HL-60 (cell line): ENCODE measurements at regions not wholly inside any gene's neighbourhood (a gene's known extent, or its start where the extent isn't known, plus 50 kb on each side); places are given as distances from the start of the nearest gene placed in this dataset.

Source experiments
- TF ChIP-seq, protein P1 (sequence below): IDR thresholded peaks from one replicate; pipeline ENCODE4 v1.5.1; 2011; ENCODE audit warnings: low read length, control low read depth, inconsistent platforms; ENCODE audit not compliant: insufficient read depth
- TF ChIP-seq, protein P2 (sequence below): IDR thresholded peaks from 2 replicates; pipeline ENCODE4 v1.6.1; 2012; ENCODE audit warnings: low read depth; ENCODE audit not compliant: insufficient replicate concordance

DNA sequence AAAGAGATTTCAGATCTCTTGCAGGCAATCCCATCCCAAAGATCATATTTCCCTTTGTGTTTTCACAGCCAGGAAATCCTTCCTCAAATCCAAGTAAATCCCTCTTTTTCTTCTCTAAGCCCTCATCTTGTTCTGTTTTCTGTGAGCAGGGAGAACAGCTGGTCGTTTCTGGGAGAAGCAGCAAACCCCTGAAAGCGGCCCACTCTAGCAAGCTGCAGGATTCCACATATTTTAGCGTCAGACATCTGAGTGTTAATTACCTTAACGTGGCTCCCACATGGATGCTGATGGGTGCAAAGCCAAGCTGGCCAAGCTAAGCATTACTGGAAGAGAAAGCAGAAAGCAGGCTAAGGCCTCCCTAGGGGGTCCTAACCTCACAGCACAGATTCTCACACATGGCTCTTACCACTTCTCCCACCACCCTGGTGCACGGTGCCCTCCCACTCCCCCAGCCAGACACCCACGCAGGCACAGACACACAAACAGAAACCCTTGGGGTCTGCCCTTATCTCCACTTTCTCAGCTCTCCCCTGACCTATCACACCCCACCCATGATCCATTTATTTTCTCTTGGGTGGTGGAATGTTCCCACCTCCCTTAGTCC is 551.0 kb upstream of the AUTS2 start:
- TF ChIP-seq, protein P1, sequence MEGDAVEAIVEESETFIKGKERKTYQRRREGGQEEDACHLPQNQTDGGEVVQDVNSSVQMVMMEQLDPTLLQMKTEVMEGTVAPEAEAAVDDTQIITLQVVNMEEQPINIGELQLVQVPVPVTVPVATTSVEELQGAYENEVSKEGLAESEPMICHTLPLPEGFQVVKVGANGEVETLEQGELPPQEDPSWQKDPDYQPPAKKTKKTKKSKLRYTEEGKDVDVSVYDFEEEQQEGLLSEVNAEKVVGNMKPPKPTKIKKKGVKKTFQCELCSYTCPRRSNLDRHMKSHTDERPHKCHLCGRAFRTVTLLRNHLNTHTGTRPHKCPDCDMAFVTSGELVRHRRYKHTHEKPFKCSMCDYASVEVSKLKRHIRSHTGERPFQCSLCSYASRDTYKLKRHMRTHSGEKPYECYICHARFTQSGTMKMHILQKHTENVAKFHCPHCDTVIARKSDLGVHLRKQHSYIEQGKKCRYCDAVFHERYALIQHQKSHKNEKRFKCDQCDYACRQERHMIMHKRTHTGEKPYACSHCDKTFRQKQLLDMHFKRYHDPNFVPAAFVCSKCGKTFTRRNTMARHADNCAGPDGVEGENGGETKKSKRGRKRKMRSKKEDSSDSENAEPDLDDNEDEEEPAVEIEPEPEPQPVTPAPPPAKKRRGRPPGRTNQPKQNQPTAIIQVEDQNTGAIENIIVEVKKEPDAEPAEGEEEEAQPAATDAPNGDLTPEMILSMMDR: no peak
- TF ChIP-seq, protein P2, sequence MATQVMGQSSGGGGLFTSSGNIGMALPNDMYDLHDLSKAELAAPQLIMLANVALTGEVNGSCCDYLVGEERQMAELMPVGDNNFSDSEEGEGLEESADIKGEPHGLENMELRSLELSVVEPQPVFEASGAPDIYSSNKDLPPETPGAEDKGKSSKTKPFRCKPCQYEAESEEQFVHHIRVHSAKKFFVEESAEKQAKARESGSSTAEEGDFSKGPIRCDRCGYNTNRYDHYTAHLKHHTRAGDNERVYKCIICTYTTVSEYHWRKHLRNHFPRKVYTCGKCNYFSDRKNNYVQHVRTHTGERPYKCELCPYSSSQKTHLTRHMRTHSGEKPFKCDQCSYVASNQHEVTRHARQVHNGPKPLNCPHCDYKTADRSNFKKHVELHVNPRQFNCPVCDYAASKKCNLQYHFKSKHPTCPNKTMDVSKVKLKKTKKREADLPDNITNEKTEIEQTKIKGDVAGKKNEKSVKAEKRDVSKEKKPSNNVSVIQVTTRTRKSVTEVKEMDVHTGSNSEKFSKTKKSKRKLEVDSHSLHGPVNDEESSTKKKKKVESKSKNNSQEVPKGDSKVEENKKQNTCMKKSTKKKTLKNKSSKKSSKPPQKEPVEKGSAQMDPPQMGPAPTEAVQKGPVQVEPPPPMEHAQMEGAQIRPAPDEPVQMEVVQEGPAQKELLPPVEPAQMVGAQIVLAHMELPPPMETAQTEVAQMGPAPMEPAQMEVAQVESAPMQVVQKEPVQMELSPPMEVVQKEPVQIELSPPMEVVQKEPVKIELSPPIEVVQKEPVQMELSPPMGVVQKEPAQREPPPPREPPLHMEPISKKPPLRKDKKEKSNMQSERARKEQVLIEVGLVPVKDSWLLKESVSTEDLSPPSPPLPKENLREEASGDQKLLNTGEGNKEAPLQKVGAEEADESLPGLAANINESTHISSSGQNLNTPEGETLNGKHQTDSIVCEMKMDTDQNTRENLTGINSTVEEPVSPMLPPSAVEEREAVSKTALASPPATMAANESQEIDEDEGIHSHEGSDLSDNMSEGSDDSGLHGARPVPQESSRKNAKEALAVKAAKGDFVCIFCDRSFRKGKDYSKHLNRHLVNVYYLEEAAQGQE: no peak
